Eye (tissue), 1 donor: ENCODE measurements at regions not wholly inside any gene's neighbourhood (a gene's known extent, or its start where the extent isn't known, plus 50 kb on each side); places are given as distances from the start of the nearest gene placed in this dataset.

Experiments used
- DNase-seq: peaks from one replicate; pipeline ENCODE4 v3.0.0-alpha.2; 2015

GRCh38 chr9:89655990-89656657, 51.3 kb downstream of the GADD45G start:
- no peak for DNase-seq

GRCh38 chr9:89657295-89657694, 52.5 kb downstream of the GADD45G start:
- peak; percentile 57 for DNase-seq

GRCh38 chr9:89657765-89658164, 53.0 kb downstream of the GADD45G start:
- no peak for DNase-seq

GRCh38 chr9:89658401-89658800, 53.6 kb downstream of the GADD45G start:
- no peak for DNase-seq

- no peak for DNase-seq
These were observed 54.1 kb downstream of the GADD45G start for GRCh38 chr9:89658931-89659330.

- DNase-seq: no peak
These were observed 54.7 kb downstream of the GADD45G start for GRCh38 chr9:89659473-89659872.

GRCh38 chr9:89659891-89660685, 55.3 kb downstream of the GADD45G start:
- DNase-seq: no peak

GRCh38 chr9:89661391-89661949, 56.7 kb downstream of the GADD45G start:
- peak; percentile 65 for DNase-seq

- DNase-seq: peak; percentile 98
These were observed 57.3 kb downstream of the GADD45G start for GRCh38 chr9:89661956-89662717.

- DNase-seq: no peak
These were observed 58.2 kb downstream of the GADD45G start for GRCh38 chr9:89662718-89663613.

GRCh38 chr9:89663614-89663970, 58.8 kb downstream of the GADD45G start:
- no peak for DNase-seq

GRCh38 chr9:89664010-89664409, 59.2 kb downstream of the GADD45G start:
- DNase-seq: no peak

GRCh38 chr9:89664896-89665329, 60.1 kb downstream of the GADD45G start:
- no peak for DNase-seq

GRCh38 chr9:89666364-89666763, 61.6 kb downstream of the GADD45G start:
- DNase-seq: no peak

- DNase-seq: no peak
These were observed 62.1 kb downstream of the GADD45G start for GRCh38 chr9:89666950-89667349.

- DNase-seq: no peak
These were observed 62.9 kb downstream of the GADD45G start for GRCh38 chr9:89667726-89668125.

- DNase-seq: no peak
These were observed 63.5 kb downstream of the GADD45G start for GRCh38 chr9:89668216-89668865.

GRCh38 chr9:89668866-89669246, 64.0 kb downstream of the GADD45G start:
- no peak for DNase-seq

- DNase-seq: no peak
These were observed 64.6 kb downstream of the GADD45G start for GRCh38 chr9:89669361-89669842.

- DNase-seq: no peak
These were observed 65.3 kb downstream of the GADD45G start for GRCh38 chr9:89670114-89670513.

GRCh38 chr9:89670801-89671434, 66.1 kb downstream of the GADD45G start:
- DNase-seq: no peak
